Renal pelvis (tissue), 1 donor: ENCODE measurements at regions not wholly inside any gene's neighbourhood (a gene's known extent, or its start where the extent isn't known, plus 50 kb on each side); places are given as distances from the start of the nearest gene placed in this dataset.

Source experiments
- DNase-seq: peaks from one replicate; pipeline ENCODE4 v3.0.0-alpha.2; 2013

GRCh38 chr2:2717406-2717805 lies 386.3 kb upstream of the MYT1L start:
- DNase-seq: no peak

DNA sequence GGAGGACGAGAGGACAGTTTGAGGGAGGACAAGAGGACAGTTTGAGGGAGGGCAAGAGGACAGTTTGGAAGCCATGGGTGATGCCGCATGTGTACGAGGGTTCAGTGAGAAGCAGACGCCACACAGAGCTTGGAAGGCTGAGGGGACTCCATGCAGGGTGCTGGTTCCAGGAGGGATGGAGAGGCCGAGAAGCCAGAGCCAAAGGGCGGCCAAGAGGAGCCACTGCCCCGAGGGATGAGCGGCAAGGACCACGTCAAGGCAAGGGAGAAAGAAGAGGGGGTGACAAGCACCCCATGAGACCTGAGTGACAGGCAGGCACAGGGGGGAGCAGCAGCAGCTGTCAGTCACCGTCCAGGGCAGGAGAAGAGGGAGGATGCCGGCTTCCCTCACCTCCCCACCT lies 385.7 kb upstream of the MYT1L start:
- DNase-seq: no peak

- no peak for DNase-seq
These were observed 384.2 kb upstream of the MYT1L start for GRCh38 chr2:2715036-2715818.

GRCh38 chr2:2714408-2714807 lies 383.3 kb upstream of the MYT1L start:
- DNase-seq: no peak

DNA sequence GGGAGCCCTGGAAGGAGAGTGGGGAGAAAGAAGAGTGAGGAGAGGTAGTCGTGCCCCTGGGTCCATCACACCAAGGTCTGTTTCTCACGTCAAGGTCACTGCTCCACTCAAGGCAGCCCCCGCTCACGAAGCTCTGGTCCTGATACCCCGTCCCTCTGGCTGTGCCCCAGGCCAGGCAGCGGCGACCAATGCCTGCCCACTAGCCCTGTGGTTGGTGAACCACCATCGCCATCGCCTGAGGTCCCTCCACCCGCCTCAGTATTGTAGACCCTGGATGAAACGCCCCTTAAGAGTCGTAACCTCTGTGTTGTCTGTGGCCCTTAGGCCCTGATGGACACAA lies 378.3 kb upstream of the MYT1L start:
- DNase-seq: no peak

- DNase-seq: no peak
These were observed 377.7 kb upstream of the MYT1L start for GRCh38 chr2:2708575-2709430.

- no peak for DNase-seq
These were observed 376.3 kb upstream of the MYT1L start for GRCh38 chr2:2707206-2707991.

DNA sequence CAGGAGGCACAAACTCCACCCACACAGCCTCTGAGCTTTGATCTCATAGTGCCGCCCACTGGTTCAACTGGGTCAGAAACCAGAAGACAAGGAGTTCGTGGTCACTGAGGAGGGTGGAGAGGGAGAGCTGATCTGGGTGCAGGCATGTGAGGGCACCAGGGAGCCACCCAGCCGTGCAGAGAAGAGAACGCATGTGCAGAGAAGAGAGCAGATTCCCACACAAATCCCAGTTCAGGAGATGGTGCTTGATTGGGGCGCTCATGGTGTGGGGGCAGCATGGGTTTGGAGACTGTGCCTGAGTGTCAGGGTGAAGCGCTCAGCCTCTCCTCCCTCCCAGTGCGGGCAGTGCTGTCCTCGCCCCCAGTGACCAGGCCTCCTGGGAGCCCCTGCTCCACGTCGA lies 375.2 kb upstream of the MYT1L start:
- DNase-seq: no peak

DNA sequence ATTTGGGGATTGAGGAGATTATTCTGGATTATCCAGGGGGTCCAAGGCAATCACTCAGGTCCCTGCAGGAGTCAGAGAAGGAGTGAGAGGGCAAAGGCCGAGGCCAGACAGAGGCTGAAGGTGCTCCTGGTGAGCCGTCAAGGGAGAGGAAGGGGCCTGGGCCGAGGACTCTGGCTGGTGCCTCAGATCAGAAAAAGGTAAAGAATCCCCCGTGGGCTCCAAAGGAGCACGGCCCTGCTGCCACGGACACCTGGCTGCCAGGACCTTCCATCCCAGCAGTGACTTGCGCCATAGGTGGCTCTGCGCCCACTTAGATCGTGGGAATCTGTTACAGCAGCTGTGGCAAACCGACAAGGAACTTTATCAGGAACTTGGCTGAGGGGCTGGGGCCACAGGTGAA lies 374.8 kb upstream of the MYT1L start:
- no peak for DNase-seq

- no peak for DNase-seq
These were observed 373.5 kb upstream of the MYT1L start for GRCh38 chr2:2704428-2705090.

DNA sequence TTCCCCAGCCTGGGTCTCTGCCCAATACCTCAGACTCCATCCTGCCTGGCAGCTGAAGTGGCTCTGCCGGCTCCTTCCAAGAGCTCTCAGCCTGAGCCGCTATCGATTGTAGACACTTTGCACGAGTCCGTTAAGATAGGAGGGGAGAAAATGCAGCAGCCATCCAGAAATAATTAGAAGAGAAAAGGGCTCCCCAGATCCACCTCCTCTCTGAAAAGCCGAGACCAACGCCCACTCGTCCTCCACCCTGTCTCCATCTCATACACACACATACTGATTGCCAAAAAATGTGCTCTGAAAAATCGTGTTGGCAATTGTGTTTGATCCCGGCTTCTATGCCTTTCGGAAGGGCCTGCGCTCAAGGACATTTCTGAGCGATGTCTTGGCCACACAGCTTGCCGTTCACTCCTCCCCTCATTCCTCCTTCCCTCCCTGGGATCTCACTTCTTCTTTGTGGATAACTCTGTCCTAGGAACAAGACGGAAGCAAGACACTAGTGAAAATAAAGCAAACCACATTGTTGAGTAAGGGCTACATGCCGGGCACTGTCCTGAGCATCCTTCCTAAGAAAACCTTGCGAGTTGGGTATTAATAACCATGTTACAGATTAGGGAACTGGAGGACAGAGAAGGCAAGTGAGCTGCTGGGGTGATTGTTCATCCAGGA lies 372.8 kb upstream of the MYT1L start:
- no peak for DNase-seq

- DNase-seq: no peak
These were observed 372.1 kb upstream of the MYT1L start for GRCh38 chr2:2703172-2703571.

DNA sequence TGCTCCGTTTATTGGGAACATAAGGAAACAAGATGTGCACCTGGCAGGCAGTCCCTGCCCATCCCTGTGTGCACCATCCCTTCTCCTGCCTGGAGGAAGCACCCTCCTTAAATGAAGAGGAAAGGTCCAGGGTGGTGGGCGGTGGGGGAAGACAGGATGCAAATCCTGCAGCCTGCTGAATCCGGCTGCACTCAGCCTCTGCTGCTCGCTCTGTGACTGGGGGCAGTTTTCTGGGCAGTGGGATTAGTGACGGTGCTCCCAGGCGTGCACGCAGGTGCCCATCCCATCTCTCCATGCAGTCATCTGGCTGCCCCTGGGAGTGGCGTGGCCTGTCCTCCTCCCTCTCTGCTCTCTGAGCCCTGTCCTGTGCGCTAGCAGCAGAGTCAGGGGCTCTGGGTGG lies 371.3 kb upstream of the MYT1L start:
- DNase-seq: no peak

DNA sequence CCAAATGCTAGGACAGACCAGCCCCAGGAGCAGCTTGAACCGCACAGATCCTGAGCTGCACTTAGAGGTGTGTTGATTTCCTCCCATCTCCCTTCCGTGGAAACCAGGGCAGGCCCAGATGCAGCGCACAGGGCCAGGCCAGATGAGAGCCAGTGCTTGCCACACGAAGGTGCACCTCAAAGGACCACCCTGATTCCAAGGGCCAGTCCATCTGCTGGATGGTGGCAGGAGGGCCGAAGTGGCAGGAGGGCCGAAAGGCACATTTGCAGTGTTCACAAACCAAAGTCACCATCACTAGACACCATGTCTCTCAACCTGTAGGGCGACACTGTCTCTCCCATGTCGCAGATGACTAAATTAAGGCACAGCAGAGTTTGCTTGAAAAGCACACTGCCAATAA lies 370.7 kb upstream of the MYT1L start:
- no peak for DNase-seq

DNA sequence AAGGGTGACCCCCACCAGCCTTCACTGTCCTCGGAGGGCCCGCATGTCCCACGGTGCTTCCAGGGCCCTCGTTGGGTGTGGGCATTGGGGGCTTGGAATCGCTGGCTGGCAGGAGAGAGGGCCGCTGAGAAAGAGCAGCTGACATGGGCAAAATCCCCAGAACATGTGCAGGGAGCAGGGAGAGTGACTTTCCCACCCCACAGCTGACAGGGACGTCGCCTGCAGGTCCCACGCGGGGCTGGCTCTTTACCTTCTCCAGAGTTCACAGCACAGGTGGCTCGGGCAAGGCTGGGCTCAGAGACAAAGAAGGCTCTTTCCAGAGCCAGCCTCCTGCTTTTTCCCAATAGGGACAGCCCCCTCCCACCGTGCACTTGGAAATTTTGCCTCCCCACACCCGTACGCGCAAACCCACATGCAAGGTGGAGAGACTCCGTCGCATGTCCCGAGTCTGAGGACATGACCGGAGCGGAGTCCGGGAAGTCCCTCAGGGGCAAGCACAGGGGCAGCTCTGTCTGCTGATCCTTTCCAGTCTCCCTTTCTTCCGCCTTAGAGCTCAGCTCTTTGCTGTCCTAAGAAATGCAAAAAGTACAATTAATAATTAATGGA lies 370.2 kb upstream of the MYT1L start:
- no peak for DNase-seq

- DNase-seq: no peak
These were observed 368.0 kb upstream of the MYT1L start for GRCh38 chr2:2699121-2699505.

DNA sequence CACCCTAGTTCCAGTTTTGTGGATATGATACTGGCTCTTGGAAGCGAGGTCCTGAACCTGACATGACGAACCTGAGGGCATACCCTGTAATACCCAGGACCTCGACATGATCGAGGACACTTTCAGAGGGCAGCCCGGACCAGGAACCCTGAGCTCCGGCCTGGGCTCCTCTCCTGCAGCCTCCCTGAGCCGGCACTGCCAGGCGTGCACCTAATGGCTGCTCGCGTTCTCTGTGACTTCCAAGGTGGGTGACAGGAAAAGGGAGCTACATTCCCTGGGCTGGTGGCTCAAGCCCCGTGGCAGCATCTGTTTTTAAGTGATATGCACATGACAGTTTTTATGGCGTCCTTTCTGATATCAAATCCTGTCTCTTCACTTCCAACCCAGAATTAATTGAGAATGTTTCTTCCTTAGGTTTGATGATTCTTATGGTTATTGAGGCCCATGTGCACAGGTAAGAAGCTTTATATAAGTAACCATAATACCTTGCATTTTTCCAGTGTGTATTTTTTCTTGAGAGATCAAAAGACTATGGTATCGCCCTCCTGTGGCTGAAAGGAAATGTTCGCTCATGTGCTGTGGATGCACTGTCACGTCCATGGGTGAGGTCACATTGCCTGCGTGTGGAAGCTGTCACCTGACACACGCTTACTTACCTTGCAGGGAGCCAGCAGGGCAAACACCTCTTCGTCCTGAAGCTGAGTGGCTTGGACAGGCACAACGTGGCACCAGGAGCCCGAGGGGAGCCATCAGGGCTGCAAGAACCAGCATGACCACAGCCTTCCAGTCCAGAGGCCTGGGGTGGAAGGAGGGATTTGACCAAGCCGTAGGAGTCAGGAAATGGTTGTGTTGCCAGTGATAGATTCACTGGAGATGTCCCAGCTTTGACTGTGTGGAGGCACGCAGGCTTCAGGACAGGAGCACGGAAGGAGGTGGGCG lies 367.4 kb upstream of the MYT1L start:
- DNase-seq: peak; percentile 23

GRCh38 chr2:2696733-2697455 lies 365.8 kb upstream of the MYT1L start:
- no peak for DNase-seq

DNA sequence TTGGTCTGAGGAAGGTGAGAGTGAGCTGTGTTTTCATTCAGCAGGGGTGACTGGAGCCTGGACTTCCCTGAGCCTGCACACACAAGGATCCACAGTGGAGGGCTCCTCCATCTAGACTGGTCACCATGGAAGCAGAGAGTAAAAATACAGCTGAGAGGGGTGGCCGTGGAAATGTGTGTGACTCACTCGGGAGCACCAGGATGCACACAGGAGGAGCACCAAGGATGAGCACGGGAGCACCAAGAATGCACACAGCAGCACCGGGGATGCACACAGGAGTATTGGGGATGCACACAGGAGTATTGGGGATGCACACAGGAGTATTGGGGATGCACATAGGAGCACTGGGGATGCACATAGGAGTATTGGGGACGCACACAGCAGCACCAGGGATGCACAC lies 365.2 kb upstream of the MYT1L start:
- no peak for DNase-seq
